ENCODE measurements at regions not wholly inside any gene's neighbourhood (a gene's known extent, or its start where the extent isn't known, plus 50 kb on each side); places are given as distances from the start of the nearest gene placed in this dataset.

DNA sequence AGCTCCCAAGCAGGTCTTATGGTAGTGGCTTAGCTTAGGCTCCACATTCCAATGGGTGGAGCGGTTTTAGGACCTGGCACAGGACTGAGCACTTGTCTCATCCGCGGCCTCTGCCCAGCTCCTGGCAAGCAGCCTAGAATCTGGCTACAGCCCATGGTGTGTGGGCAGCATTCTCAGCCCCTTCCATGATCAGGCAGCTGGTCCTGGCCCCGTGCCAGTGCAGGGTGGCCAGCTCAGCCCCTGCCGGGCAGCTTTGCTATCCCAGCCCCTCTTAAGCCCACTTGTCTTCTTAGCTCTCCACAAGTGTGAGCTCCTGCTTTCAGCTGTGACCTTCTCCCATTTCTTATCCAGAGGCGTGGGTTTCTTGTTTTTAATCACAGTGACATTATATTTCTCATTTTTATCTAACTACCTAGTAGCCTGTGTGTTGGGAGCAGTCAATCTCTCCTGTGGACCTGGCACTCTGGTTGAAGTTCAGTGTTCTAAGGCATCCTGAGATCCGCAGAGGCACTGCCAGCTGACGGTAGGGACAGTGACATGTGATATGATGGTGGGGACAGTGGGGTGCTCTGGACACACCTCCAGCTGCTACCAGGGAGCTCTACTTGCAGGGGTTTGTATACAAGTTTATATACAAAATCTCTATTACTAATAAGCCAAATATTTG is 84.5 kb upstream of the PRNP start:
- DNase-seq (ENCODE audit: low read depth in 2 of 2, low spot score in 1 of 2): no peak

DNA sequence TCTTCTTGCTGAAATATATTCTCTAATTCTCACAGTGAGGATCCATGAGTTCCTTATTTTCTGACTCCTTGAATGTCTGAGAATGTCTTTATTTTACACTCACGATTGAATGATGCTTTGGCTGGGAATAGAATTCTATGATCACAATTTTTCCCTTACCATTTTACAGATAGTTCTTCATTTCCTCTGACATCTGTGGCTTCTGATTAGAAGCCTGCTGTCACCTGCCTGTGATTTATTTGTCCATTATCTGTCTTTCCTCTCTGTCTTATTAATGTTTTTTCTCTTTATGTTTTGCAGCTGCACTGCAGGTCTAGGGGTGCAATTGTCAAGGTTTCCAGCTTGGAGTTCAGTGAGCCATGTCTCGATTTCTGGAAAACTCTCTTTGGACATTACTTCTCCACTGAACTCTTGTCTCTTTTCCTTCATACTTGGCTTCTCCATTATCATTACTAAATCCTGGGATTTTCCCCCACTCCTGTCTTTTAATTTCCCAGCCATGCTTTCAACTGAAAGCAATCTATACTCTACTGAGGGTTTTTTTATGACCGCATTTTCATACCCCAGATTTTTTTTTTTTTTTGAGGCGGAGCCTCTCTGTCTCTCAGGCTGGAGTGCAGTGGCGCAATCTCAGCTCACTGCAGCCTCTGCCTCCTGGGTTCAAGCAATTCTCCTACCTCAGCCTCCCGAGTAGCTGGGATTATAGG is 85.8 kb upstream of the PRNP start:
- no peak for DNase-seq (ENCODE audit: low read depth in 2 of 2, low spot score in 1 of 2)

DNA sequence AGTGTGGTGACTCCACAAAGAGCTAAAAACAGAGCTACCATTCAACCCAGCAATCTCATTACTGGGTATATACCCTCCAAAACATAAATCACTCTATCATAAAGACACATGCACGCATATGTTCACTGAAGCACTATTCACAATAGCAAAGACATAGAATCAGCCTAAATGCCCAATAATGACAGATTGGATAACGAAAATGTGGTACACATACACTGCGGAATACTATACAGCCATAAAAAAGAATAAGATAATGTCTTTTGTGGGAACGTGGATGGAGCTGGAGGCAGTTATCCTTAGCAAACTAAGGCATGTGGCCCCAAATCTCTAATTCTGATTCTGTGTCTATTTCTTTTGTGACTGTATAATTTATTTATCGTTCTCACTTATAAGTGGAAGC is 89.0 kb upstream of the PRNP start:
- no peak for DNase-seq (ENCODE audit: low read depth in 2 of 2, low spot score in 1 of 2)

DNA sequence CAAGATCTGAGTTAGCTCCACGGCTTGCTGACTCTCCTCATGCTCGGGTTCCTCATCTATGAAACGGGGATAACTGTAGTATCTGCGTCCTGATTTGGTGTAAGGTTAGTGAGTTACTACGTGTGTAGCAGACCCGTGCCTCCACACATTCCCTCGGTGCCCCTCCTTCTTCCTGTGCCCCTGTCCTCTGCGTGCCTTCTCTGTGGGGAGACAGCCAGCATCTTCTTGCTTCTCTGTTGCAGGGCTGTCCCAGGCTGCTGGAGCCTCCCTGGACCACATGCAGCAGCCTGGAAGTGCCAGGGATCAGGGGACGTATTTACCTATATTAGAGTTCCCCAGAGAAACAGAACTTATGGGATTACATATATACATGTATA is 93.1 kb upstream of the PRNP start:
- DNase-seq (ENCODE audit: low read depth in 2 of 2, low spot score in 1 of 2): no peak

DNA sequence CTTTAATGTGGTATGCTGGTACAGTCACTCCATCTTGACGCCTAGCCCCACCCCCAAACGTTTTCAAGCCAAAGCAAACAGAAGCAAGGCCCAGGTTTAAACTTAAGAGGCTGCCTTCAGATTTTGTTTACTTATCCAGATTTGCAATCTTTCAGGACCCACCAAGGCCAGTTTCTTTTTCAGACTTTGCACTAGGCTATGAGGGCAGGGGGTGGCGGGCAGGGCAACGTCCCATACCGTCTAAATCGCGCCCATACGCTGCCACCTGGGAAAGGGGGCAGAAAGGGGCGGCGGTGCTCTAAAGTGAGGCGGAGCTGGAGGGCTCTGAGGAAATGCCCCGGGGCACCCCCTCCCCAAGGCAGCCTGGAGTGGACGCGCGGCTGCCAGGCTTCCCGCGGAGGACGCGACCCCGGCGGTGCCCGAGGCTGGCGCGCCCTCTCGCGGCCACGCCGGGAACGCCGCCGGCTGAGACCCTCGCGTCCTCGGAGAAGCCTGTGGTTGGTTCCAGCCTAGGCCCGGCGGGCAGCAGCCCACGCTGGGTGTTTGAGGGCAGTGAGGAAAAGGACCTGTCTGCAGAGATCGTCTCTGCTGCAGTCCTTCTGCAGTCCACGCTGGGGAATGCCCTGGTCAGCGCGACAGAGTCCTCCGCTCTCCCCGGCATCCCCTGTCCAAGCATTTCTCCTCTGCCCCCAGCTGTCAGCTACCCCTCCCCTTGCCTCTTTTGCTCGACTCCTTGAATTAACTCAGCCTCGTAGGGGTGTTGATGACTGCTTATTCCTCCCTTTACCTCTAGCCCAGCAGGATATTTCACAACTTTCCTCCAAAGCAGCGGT is 93.7 kb upstream of the PRNP start:
- peak in 1 of 2 donors; percentile 20 for DNase-seq (ENCODE audit: low read depth in 2 of 2, low spot score in 1 of 2)

DNA sequence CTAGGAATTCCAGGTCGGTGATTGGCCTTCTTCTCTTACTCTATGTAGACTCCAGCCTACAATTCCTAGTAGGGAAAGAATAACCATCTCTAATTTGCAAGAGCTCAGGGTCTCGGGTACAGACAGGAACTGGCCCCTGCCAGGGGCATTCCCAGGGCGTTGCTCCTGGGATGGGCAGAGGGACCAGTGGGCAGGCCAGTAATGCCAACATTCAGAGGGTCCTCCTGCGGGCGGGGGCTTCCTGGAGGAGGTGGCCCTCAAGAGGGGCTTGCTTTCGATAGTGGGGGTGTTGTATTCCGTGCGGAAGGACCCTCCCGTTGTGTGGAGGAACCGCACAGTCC is 94.3 kb upstream of the PRNP start:
- no peak for DNase-seq (ENCODE audit: low read depth in 2 of 2, low spot score in 1 of 2)

DNA sequence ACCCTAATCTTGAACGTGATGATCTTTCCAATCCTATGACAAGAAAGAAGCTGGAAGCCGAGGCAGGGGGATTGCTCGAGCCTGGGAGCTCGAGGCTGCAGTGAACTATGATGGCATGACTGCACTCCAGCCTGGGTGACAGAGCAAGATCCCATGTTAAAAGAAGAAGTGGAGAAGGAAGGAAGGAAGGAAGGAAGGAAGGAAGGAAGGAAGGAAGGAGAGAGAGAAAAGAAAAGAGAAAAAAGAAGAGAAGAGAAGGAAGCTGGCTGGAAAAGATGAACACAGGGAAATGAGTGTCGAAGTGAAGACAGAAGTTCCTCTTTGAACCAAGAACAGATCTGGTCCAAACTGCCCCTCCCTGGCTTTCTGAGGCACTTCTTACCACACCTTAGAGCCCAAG is 100.5 kb upstream of the PRNP start:
- no peak for DNase-seq (ENCODE audit: low read depth in 2 of 2, low spot score in 1 of 2)

DNA sequence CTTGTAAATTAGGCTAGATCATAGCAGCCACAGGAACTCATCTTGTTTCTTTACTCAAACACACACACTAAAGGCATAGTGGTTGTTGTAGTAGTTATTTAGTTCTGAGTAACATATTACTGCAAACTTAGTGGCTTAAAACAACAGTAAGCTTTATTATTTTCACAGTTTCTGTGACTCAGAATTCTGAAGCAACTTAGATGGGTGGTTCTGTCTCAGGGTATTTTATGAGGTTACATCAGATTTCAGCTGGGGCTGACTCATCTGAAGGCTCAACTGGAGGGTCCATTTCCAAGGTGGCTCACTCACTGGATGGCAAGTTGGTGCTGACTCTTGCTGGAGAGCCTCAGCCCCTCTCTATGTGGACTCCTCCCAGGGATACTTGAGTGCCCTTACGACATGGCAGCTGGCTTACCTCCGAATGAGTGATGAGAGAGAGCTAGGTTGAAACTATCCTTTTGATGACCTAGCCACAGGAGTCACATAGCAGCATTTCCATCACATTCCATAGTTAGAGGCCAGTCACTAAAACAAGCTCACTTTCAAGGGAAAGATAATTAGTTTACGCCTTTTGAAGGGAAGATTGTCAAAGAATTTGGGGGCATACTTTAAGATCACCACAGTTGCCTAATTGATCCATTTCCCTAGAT is 101.0 kb upstream of the PRNP start:
- DNase-seq (ENCODE audit: low read depth in 2 of 2, low spot score in 1 of 2): no peak

DNA sequence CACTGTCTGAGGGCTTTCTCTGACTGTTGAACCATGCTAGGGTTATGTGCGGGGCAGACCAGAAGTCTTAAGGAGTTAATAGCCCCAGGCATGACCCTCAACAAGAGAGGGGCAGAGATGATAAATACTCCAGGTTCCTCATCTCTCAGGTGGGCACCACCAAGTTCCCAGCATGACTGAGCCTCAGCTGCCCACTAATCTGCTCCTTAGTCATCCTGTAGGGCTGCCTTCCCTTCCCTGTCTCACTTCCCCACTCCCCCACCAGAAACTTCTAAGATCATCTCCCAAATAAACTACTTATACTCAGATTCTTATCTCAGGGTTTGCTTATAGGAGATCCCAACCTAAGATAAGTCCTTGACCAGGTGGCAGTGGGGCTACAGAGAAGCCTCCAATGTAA is 101.7 kb upstream of the PRNP start:
- no peak for DNase-seq (ENCODE audit: low read depth in 2 of 2, low spot score in 1 of 2)

DNA sequence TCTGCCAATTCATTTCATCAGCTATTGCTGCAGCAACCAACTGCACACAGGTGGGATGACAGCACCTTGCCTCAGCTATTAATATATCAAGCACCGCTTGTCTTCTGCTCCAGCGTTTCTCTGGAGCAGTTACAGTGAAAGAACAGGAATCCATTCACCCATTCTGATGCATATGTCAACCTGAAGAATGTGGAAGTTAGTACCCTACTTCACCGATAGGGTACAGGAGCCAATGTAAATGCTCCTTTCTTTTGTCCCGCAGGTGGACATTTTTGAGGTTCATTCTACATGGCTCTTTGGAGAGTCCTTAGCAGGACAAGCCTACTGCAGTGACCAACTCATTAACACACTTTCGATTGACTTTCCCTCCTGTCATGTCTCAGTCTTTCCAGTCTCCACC is 104.4 kb upstream of the PRNP start:
- DNase-seq (ENCODE audit: low read depth in 2 of 2, low spot score in 1 of 2): no peak

DNA sequence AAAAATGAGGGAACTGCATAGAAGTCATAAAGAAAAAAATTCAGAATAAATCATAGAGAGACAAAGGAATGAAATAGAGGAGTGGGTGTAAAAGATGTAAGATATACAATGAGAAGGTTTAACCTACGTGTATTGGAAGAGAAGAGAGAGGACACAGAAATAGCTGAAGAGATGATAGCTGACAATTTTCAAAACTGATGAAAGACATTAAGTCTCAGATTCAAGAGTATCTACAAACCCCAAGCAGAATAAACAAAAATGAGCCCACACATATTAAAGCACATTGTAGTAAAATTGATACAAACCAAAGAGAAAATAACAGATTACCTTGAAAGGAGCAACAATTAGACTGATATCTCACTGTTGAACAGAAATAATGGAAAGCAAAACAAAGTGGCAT is 107.9 kb upstream of the PRNP start:
- DNase-seq (ENCODE audit: low read depth in 2 of 2, low spot score in 1 of 2): no peak

DNA sequence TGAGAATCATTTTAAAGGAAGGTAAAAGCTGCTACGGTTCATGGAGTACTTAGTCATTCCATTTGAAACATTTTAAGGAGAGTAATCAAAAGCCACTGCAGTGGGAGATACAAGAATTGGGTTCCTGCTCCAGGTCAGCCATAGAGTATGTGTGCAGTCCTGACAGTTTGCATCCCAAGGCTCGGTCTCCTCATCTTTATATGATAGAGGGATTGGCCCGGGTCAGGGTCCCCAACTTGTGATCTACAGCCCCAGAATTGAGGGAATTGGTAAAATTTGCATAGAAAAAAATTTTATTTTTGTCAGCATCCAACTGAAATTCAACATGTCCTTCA is 111.9 kb upstream of the PRNP start:
- DNase-seq (ENCODE audit: low read depth in 2 of 2, low spot score in 1 of 2): no peak

DNA sequence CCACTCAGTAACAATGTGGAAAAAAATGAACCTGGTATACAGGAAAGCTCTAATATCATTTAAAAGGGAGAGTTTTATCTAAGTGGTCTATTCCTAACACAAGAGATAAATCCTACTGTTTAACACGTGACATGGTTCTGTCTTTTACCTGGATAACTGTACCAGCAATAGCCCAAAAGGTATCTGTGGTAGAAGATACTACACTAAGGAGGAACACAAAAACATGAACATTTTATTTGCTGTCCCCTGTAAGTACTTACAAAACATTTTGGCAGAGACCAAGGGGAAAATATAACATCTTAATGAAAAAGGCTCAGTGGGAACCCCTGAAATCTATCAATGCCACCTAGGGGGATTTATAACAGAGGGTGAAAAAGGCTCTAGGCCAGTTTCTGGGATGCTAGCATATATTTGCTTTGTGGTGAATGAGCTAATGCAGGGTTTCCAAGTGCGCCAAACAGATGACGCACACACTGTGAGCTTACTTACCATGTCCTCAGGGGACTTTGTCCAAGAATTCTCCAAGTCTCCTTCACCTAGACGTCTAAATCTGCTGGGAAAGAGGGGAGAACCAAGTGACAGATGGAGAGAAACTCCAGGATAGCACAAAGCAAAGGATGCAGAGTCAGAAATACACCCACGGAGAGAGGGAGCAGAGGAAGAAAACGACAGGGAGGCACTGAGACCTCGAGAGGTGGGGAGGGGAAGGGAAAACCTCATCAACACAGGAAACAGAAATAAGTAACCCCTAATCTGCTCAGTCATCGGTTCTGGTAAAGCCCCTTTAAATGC is 112.5 kb upstream of the PRNP start:
- no peak for DNase-seq (ENCODE audit: low read depth in 2 of 2, low spot score in 1 of 2)

DNA sequence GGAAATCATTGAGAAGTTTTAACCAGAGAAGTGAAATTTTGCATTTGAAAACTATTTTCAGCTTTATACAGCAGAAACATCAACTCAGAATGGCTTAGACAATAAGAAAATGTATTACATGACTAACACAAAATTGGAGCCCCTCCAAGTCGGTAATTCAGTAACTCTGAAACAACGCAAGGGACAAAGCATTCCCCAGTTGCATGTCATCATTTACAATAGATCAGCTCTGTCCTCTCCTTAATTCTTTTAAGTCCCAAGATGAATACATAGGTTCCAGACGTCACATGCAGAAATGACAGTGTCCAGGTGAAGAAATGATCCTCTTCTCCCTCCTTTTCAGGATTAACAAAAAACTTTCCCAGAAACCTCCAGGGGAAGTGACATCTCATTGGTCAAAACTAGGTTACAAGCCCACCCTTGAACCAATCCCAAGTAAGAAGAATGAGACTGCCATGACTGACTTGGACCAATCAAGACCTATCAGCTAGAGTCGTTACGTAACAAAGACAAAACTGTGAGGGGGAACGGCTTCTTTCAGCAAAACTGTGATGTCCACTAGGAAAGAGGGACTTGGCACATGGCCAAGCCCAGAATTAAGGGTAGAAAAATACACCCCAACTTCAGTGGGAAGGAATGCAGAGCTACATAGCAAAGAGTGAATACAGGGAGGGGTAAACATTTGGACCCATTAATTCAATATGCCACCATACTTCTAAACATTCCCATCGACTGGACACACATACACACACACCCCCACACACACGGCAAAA is 114.3 kb upstream of the PRNP start:
- DNase-seq (ENCODE audit: low read depth in 2 of 2, low spot score in 1 of 2): no peak

DNA sequence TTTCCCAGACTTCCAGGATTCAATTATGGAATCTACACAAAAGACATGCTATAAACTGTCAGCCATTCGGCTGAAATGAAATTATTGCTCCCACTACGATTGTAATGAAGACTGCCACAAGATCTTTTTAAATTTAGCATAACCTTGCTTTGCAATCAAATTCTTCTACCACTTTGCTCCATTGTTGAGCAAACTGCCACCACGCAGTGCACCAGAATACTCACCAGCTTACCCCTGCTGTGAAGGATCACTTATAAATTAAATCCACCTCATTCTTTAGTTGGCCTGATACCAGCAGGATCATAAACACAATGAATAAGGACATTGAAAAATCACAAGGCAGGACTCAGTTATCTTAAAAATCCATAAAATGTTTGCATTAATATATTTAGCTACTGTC is 116.4 kb upstream of the PRNP start:
- DNase-seq (ENCODE audit: low read depth in 2 of 2, low spot score in 1 of 2): no peak

DNA sequence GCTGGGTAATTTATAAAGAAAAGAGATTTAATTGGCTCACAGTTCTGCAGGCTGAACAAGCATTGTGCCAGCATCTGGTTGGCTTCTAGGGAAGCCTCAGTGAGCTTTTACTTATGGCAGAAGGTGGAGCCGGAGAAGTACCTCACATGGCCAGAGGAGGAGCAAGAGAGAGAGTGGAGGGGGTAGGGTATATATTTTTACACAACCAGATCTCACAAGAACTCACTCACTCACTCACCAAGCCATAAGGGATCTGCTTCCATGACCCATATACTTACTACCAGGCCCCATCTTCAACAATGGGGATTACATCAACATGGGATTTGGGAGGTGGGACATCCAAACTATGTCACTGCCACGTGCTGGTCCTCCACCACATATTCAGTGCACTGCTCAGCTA is 117.2 kb upstream of the PRNP start:
- DNase-seq (ENCODE audit: low read depth in 2 of 2, low spot score in 1 of 2): no peak

DNA sequence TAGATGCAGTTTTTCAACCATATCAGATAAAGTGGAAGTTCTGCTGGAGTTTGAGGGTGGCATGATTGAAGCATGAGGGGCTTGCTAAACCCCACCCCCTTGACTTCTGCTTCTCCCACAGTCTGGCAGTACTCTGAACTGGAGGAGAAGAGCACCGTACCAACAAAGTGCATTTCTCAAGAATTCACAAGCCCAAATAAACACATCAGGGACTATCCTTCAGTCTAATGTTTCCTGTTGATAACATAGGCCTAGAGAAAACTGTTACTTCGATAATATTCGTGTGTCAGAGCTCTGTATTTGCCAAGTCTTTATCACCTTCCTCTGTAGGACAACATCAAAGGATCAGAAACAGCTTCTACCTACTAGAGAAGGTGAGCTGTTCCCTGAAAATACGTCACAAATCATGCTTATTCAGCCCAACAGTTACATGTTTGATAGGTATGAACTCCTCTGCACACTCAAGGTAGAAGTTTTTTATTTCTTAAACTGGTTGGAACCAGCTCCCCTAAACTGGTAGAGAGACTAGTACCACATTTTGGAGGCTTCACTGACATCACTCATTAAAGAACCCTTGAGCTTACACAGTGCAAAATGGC is 117.8 kb upstream of the PRNP start:
- no peak for DNase-seq (ENCODE audit: low read depth in 2 of 2, low spot score in 1 of 2)

DNA sequence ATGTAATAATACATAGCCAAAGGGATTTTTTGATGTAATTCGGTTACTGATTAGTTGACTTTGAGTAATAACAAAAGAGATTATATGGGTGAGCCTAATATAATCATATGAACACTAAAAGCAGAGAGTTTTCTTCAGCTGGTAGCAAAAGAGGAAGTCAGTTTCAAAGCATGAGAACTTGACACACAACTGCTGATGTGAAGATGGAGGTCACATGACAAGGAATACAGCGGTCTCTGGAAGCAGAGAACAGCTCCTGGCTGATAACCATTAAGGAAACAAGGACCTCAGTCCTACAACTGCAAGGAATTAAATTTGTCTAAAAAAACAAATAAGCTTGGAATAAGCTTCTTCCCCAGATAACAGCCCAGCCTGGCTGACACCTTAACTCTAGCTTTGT is 119.1 kb upstream of the PRNP start:
- no peak for DNase-seq (ENCODE audit: low read depth in 2 of 2, low spot score in 1 of 2)

DNA sequence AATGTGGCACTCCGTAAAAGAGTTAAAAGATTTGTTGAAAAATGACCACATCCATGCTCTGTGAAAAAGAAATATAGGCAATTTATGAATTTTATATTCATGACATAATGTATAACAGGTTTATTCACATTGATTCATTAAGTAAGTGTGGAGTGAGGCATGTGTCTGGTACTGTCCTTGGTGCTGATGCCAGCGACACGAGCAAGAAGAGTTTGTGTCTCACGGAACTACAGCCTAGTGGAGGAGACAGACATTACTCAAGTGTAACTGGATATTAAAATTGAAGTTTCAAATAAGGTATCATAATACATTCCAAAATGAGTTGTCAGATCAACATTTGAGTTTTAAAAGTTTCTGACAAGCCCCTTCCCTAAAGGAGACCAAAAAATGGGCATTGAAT is 122.7 kb upstream of the PRNP start:
- no peak for DNase-seq (ENCODE audit: low read depth in 2 of 2, low spot score in 1 of 2)

DNA sequence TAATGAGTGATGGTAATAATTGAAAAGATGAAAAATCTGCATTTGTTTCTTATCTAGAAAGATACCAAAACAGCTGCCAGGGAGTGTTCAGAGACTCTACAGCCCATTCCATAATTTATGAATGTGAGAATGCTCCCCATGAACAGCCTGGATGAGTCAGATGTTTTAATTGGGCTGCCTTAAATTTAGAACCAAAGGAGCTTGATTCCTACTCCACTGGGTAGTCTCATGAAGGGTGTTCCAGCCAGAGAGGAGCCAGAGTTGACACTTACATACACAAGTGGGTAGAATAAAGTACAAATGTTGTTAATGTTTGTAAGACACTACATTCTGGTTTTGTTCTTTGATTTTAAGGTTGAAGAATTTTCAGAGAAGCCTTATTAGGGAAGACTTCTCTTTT is 123.2 kb upstream of the PRNP start:
- no peak for DNase-seq (ENCODE audit: low read depth in 2 of 2, low spot score in 1 of 2)

Measured in stimulated activated CD8-positive, alpha-beta memory T cell treated with anti-CD3 and anti-CD28 coated beads, Interleukin-4, amount 100 ng/mL, for 1 hour (primary cell).